ENCODE measurements at regions not wholly inside any gene's neighbourhood (a gene's known extent, or its start where the extent isn't known, plus 50 kb on each side); places are given as distances from the start of the nearest gene placed in this dataset.

- no peak for ATAC-seq
- no peak for TF ChIP-seq ARNTL (CRISPR knock-in tag; IDR thresholded peaks at IDR 0.05; ENCODE audit: borderline replicate concordance, low read depth)
- TF ChIP-seq ESRRG (CRISPR knock-in tag; IDR thresholded peaks at IDR 0.05), result no peak
- TF ChIP-seq GLIS3 (CRISPR knock-in tag; IDR thresholded peaks at IDR 0.05), result no peak
- TF ChIP-seq, protein P1, sequence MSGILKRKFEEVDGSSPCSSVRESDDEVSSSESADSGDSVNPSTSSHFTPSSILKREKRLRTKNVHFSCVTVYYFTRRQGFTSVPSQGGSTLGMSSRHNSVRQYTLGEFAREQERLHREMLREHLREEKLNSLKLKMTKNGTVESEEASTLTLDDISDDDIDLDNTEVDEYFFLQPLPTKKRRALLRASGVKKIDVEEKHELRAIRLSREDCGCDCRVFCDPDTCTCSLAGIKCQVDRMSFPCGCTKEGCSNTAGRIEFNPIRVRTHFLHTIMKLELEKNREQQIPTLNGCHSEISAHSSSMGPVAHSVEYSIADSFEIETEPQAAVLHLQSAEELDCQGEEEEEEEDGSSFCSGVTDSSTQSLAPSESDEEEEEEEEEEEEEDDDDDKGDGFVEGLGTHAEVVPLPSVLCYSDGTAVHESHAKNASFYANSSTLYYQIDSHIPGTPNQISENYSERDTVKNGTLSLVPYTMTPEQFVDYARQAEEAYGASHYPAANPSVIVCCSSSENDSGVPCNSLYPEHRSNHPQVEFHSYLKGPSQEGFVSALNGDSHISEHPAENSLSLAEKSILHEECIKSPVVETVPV (CRISPR knock-in tag; IDR thresholded peaks at IDR 0.05), result no peak
- TF ChIP-seq ZFP3 (CRISPR knock-in tag; IDR thresholded peaks at IDR 0.05), result no peak
- no peak for TF ChIP-seq SNAI2 (CRISPR knock-in tag; IDR thresholded peaks at IDR 0.05)
- TF ChIP-seq TOX (CRISPR knock-in tag; IDR thresholded peaks at IDR 0.05; ENCODE audit: borderline replicate concordance), result no peak
- TF ChIP-seq ZFP30 (CRISPR knock-in tag; IDR thresholded peaks at IDR 0.05), result no peak
- TF ChIP-seq OSR1 (CRISPR knock-in tag; IDR thresholded peaks at IDR 0.05), result no peak
- no peak for TF ChIP-seq ZNF8 (CRISPR knock-in tag; IDR thresholded peaks at IDR 0.05)
- TF ChIP-seq ZNF565 (CRISPR knock-in tag; conservative IDR thresholded peaks at IDR 0.05; ENCODE audit: low read depth), result no peak
- no peak for TF ChIP-seq PPARA (CRISPR knock-in tag; IDR thresholded peaks at IDR 0.05; ENCODE audit: borderline replicate concordance)
- TF ChIP-seq ISL1 (CRISPR knock-in tag; IDR thresholded peaks at IDR 0.05), result no peak
- TF ChIP-seq RARB (CRISPR knock-in tag; IDR thresholded peaks at IDR 0.05), result no peak
- no peak for TF ChIP-seq TCF4 (CRISPR knock-in tag; IDR thresholded peaks at IDR 0.05; ENCODE audit: borderline replicate concordance)
- TF ChIP-seq, protein P2, sequence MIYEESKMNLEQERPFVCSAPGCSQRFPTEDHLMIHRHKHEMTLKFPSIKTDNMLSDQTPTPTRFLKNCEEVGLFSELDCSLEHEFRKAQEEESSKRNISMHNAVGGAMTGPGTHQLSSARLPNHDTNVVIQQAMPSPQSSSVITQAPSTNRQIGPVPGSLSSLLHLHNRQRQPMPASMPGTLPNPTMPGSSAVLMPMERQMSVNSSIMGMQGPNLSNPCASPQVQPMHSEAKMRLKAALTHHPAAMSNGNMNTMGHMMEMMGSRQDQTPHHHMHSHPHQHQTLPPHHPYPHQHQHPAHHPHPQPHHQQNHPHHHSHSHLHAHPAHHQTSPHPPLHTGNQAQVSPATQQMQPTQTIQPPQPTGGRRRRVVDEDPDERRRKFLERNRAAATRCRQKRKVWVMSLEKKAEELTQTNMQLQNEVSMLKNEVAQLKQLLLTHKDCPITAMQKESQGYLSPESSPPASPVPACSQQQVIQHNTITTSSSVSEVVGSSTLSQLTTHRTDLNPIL (CRISPR knock-in tag; IDR thresholded peaks at IDR 0.05; ENCODE audit: low read depth), result no peak
- no peak for TF ChIP-seq CSDC2 (CRISPR knock-in tag; IDR thresholded peaks at IDR 0.05)
Observed at GRCh38 chr4:24278693-24279092, 305.7 kb downstream of the DHX15 start.

- ATAC-seq, result no peak
- TF ChIP-seq TSHZ2 (CRISPR knock-in tag; IDR thresholded peaks at IDR 0.05), result no peak
- TF ChIP-seq OSR1 (CRISPR knock-in tag; IDR thresholded peaks at IDR 0.05), result no peak
- TF ChIP-seq CSDC2 (CRISPR knock-in tag; IDR thresholded peaks at IDR 0.05), result no peak
- TF ChIP-seq ESRRG (CRISPR knock-in tag; IDR thresholded peaks at IDR 0.05), result no peak
- TF ChIP-seq ZNF70 (CRISPR knock-in tag; IDR thresholded peaks at IDR 0.05), result no peak
- no peak for TF ChIP-seq ISL1 (CRISPR knock-in tag; IDR thresholded peaks at IDR 0.05)
- TF ChIP-seq SNAI2 (CRISPR knock-in tag; IDR thresholded peaks at IDR 0.05), result no peak
- TF ChIP-seq GLIS3 (CRISPR knock-in tag; IDR thresholded peaks at IDR 0.05), result no peak
- no peak for TF ChIP-seq ZNF8 (CRISPR knock-in tag; IDR thresholded peaks at IDR 0.05)
- TF ChIP-seq BACH2 (CRISPR knock-in tag; IDR thresholded peaks at IDR 0.05; ENCODE audit: borderline replicate concordance), result no peak
- TF ChIP-seq, protein P2 (CRISPR knock-in tag; IDR thresholded peaks at IDR 0.05; ENCODE audit: low read depth), result no peak
- no peak for TF ChIP-seq ZNF565 (CRISPR knock-in tag; conservative IDR thresholded peaks at IDR 0.05; ENCODE audit: low read depth)
- TF ChIP-seq, protein P3, sequence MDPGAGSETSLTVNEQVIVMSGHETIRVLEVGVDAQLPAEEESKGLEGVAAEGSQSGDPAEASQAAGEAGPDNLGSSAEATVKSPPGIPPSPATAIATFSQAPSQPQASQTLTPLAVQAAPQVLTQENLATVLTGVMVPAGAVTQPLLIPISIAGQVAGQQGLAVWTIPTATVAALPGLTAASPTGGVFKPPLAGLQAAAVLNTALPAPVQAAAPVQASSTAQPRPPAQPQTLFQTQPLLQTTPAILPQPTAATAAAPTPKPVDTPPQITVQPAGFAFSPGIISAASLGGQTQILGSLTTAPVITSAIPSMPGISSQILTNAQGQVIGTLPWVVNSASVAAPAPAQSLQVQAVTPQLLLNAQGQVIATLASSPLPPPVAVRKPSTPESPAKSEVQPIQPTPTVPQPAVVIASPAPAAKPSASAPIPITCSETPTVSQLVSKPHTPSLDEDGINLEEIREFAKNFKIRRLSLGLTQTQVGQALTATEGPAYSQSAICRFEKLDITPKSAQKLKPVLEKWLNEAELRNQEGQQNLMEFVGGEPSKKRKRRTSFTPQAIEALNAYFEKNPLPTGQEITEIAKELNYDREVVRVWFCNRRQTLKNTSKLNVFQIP (CRISPR knock-in tag; IDR thresholded peaks at IDR 0.05; ENCODE audit: borderline replicate concordance, low read depth), result no peak
- TF ChIP-seq, protein P1 (CRISPR knock-in tag; IDR thresholded peaks at IDR 0.05), result no peak
- no peak for TF ChIP-seq TOX (CRISPR knock-in tag; IDR thresholded peaks at IDR 0.05; ENCODE audit: borderline replicate concordance)
- TF ChIP-seq, protein P4, sequence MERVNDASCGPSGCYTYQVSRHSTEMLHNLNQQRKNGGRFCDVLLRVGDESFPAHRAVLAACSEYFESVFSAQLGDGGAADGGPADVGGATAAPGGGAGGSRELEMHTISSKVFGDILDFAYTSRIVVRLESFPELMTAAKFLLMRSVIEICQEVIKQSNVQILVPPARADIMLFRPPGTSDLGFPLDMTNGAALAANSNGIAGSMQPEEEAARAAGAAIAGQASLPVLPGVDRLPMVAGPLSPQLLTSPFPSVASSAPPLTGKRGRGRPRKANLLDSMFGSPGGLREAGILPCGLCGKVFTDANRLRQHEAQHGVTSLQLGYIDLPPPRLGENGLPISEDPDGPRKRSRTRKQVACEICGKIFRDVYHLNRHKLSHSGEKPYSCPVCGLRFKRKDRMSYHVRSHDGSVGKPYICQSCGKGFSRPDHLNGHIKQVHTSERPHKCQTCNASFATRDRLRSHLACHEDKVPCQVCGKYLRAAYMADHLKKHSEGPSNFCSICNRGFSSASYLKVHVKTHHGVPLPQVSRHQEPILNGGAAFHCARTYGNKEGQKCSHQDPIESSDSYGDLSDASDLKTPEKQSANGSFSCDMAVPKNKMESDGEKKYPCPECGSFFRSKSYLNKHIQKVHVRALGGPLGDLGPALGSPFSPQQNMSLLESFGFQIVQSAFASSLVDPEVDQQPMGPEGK (CRISPR knock-in tag; IDR thresholded peaks at IDR 0.05; ENCODE audit: borderline replicate concordance), result no peak
- no peak for TF ChIP-seq ZFP3 (CRISPR knock-in tag; IDR thresholded peaks at IDR 0.05)
- TF ChIP-seq ZC3H10 (CRISPR knock-in tag; IDR thresholded peaks at IDR 0.05), result no peak
- no peak for TF ChIP-seq ARNTL (CRISPR knock-in tag; IDR thresholded peaks at IDR 0.05; ENCODE audit: borderline replicate concordance, low read depth)
- no peak for TF ChIP-seq PPARA (CRISPR knock-in tag; IDR thresholded peaks at IDR 0.05; ENCODE audit: borderline replicate concordance)
Observed at GRCh38 chr4:24274381-24274941, 309.9 kb downstream of the DHX15 start.
